Neuron (in vitro differentiated cells): ENCODE measurements at regions not wholly inside any gene's neighbourhood (a gene's known extent, or its start where the extent isn't known, plus 50 kb on each side); places are given as distances from the start of the nearest gene placed in this dataset.

ENCODE experiments used
- H2AFZ ChIP-seq: one replicate; pipeline ENCODE4 v1.6.1; 2013; ENCODE audit warnings: low read depth, mild to moderate bottlenecking, inconsistent platforms, low read length, moderate library complexity
- H3K27me3 ChIP-seq: one replicate; pipeline ENCODE4 v1.6.1; 2013; ENCODE audit warnings: low read length; ENCODE audit not compliant: insufficient read depth
- H3K36me3 ChIP-seq: one replicate; pipeline ENCODE4 v1.6.1; 2013; ENCODE audit warnings: low read length; ENCODE audit not compliant: insufficient read depth
- H3K4me1 ChIP-seq: one replicate; pipeline ENCODE4 v1.6.1; 2013; ENCODE audit warnings: low read length; ENCODE audit not compliant: insufficient read depth
- H3K4me3 ChIP-seq: 2 replicates; pipeline ENCODE4 v1.5.1; 2013; ENCODE audit warnings: mild to moderate bottlenecking, low read length, moderate library complexity
- H3K9me3 ChIP-seq: one replicate; pipeline ENCODE4 v1.6.1; 2013; ENCODE audit warnings: low read length

GRCh38 chr11:109747839-109748238 lies 325.8 kb downstream of the C11orf87 start:
- H3K9me3 ChIP-seq, result no peaks in the 10 kb centered on the region
- no peaks in the 10 kb centered on the region for H3K36me3 ChIP-seq
- no peaks in the 10 kb centered on the region for H3K4me1 ChIP-seq
- no peaks in the 10 kb centered on the region for H3K27me3 ChIP-seq
- no peak overlapping the region for H3K4me3 ChIP-seq
- H2AFZ ChIP-seq, result no peak overlapping the region

DNA sequence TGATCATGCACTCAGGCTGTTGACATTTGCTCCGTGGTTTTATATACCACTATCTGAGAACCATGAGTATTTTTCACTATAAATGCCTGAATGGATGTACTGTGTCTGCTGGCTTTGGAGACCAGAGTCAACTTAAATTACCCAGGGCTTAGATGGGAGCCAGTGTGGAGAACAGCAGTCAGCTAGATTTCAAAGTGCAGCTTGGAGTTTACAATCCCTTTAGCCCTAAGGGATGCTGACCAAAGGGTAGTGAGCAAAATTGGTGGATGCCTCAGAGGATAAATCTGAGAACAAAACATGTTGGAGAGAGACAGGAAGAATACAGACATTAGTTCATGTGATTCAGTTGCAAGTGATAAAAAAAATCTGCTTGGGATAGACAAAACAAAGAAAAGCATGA lies 327.5 kb downstream of the C11orf87 start:
- Histone ChIP-seq H3K27me3 (no peaks in the 10 kb centered on the region), H3K4me3 (no peak overlapping the region), H3K36me3 (no peaks in the 10 kb centered on the region), H3K4me1 (no peaks in the 10 kb centered on the region), H3K9me3 (no peaks in the 10 kb centered on the region), H2AFZ (no peak overlapping the region)

DNA sequence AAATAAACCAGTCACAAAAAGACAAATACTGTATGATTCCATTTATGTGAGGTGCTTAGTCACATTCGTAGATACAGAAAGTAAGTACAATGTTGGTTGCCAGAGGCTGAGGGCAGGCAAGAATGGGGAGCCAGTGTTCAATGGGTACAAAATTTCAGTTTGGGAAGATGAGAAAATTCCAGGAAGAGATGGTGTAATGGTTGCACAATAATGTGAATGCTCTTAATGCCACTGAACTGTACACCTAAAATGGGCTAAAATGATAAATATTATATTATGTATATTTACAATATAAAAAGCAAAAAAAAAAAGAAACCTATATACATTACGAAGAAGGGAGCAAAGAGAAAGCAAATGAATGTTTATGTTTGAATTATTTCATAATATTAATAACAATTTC lies 329.0 kb downstream of the C11orf87 start:
- Histone ChIP-seq H2AFZ (no peak overlapping the region), H3K9me3 (no peaks in the 10 kb centered on the region), H3K36me3 (no peaks in the 10 kb centered on the region), H3K27me3 (no peaks in the 10 kb centered on the region), H3K4me3 (no peak overlapping the region), H3K4me1 (no peaks in the 10 kb centered on the region)

- no peaks in the 10 kb centered on the region for H3K36me3 ChIP-seq
- no peak overlapping the region for H2AFZ ChIP-seq
- no peaks in the 10 kb centered on the region for H3K27me3 ChIP-seq
- no peaks in the 10 kb centered on the region for H3K9me3 ChIP-seq
- no peak overlapping the region for H3K4me3 ChIP-seq
- H3K4me1 ChIP-seq, result no peaks in the 10 kb centered on the region
Observed at GRCh38 chr11:109752212-109752825, 330.3 kb downstream of the C11orf87 start.

DNA sequence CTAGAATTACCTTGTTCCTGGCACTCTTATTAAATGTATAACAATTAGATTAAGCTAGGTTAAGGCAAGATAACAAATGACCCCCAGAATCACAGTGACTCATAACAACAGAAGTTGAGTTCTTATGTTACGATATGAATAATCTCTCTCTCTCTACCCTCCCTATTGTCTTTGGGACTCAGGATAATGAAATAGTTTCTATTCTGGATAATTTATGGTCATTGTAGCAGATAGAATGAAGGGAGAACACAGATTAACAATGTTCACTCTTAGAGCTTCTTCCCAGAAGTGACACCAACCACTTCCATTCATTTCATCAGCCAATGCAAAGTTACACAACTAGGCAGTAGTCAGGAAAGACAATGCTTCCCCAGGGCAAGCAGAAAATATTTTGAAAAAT lies 334.5 kb downstream of the C11orf87 start:
- Histone ChIP-seq H3K36me3 (no peaks in the 10 kb centered on the region), H3K4me3 (no peak overlapping the region), H2AFZ (no peak overlapping the region), H3K27me3 (no peaks in the 10 kb centered on the region), H3K9me3 (no peaks in the 10 kb centered on the region), H3K4me1 (no peaks in the 10 kb centered on the region)

DNA sequence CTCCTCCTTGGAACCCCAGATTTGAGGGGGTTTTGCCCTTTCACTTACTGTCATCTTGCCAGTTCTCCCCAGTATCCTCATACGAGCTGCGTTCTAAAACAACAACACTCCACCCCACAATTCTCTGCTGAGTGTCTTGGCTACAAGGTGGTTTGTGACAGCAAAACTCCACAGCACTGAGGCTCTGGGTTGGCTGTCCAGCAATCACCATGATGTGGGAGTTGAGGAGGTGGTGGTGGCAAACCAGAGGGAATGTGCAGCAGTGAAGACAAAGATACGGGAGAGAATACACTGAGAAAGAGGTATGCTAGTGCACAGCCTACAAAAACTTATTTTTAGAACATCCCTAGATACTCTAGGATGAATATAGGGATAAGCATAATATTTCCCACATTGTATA lies 335.0 kb downstream of the C11orf87 start:
- Histone ChIP-seq H3K27me3 (no peaks in the 10 kb centered on the region), H3K4me3 (no peak overlapping the region), H2AFZ (no peak overlapping the region), H3K9me3 (no peaks in the 10 kb centered on the region), H3K36me3 (no peaks in the 10 kb centered on the region), H3K4me1 (no peaks in the 10 kb centered on the region)

DNA sequence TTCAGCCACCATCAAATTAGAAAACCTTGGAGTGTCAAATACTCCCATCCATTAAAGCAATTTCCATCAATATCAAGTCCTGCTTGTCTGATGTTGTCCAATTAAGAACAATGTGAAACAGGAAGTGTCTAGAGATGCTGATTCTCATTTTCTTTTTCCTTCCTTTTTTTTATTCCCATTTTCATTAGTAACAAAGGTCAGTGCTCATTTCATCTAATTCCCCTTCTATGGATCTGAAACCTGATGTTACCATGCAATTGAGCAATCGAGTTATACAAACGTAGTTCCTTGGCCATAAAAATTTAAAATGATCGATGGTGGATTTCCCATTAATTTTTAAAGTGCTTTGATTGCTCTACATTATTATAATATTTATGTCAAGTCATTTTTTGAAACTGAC lies 330.6 kb upstream of the ZC3H12C start:
- Histone ChIP-seq H3K9me3 (no peaks in the 10 kb centered on the region), H3K27me3 (no peaks in the 10 kb centered on the region), H3K4me3 (no peak overlapping the region), H3K4me1 (no peaks in the 10 kb centered on the region), H3K36me3 (no peaks in the 10 kb centered on the region), H2AFZ (no peak overlapping the region)

- no peak overlapping the region for H3K4me3 ChIP-seq
- H3K36me3 ChIP-seq, result no peaks in the 10 kb centered on the region
- no peaks in the 10 kb centered on the region for H3K9me3 ChIP-seq
- no peaks in the 10 kb centered on the region for H3K4me1 ChIP-seq
- no peaks in the 10 kb centered on the region for H3K27me3 ChIP-seq
- no peak overlapping the region for H2AFZ ChIP-seq
Observed at GRCh38 chr11:109765709-109766311, 327.4 kb upstream of the ZC3H12C start.

GRCh38 chr11:109769858-109770257 lies 323.3 kb upstream of the ZC3H12C start:
- Histone ChIP-seq H3K4me1 (peaks cover 6% of the 10 kb centered on the region), H3K36me3 (no peaks in the 10 kb centered on the region), H3K27me3 (no peaks in the 10 kb centered on the region), H3K4me3 (no peak overlapping the region), H3K9me3 (no peaks in the 10 kb centered on the region), H2AFZ (no peak overlapping the region)

DNA sequence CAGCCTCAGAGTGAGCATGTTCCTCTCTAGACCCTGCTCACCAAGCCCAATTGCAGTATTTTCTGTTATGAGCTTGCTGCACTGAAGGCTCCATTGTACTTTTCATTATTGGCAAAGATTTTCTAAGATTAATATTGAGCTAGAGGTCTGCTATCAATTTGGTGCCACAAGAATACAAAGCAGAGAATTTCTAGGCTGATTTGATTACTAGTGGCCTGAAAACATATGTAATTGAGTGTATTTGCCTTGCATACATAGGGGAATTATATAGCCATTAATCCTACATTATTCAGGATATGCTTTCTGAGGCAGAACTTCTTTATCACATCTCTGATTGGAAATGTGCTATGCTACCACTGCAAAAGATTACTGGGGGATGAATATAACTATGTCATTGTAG lies 322.9 kb upstream of the ZC3H12C start:
- Histone ChIP-seq H3K36me3 (no peaks in the 10 kb centered on the region), H2AFZ (no peak overlapping the region), H3K4me1 (peaks cover 6% of the 10 kb centered on the region), H3K4me3 (no peak overlapping the region), H3K27me3 (no peaks in the 10 kb centered on the region), H3K9me3 (no peaks in the 10 kb centered on the region)

DNA sequence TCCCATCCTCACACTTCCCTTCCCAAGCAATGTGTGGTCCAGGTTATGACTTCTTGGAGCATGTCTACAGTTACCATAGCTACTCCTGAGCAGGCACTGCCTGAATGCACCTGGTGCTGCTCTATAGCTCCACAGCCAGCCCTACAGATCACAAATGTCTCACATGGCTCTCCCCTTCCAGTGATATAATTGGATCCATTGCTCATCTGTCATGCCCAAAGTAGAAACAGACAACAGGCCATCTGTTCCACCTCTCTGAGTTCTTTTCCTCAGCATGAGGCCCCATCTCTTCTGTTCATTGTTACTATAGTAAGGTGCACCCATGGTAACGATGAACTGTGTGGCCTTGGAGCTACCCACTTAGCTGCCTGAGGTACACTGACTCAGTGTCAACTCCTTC lies 320.3 kb upstream of the ZC3H12C start:
- Histone ChIP-seq H3K9me3 (no peaks in the 10 kb centered on the region), H3K27me3 (no peaks in the 10 kb centered on the region), H3K4me1 (peaks cover 6% of the 10 kb centered on the region), H2AFZ (no peak overlapping the region), H3K4me3 (no peak overlapping the region), H3K36me3 (no peaks in the 10 kb centered on the region)

- no peaks in the 10 kb centered on the region for H3K36me3 ChIP-seq
- no peak overlapping the region for H2AFZ ChIP-seq
- no peaks in the 10 kb centered on the region for H3K9me3 ChIP-seq
- no peaks in the 10 kb centered on the region for H3K27me3 ChIP-seq
- H3K4me1 ChIP-seq, result peaks cover 6% of the 10 kb centered on the region
- no peak overlapping the region for H3K4me3 ChIP-seq
Observed at GRCh38 chr11:109775686-109776085, 317.5 kb upstream of the ZC3H12C start.

- H3K9me3 ChIP-seq, result no peaks in the 10 kb centered on the region
- peak overlapping the region; percentile 33 for H2AFZ ChIP-seq
- no peaks in the 10 kb centered on the region for H3K36me3 ChIP-seq
- H3K27me3 ChIP-seq, result no peaks in the 10 kb centered on the region
- peaks cover 18% of the 10 kb centered on the region for H3K4me1 ChIP-seq
- no peak overlapping the region for H3K4me3 ChIP-seq
Observed at GRCh38 chr11:109783014-109783413, 310.2 kb upstream of the ZC3H12C start.

- no peak overlapping the region for H3K4me3 ChIP-seq
- H3K9me3 ChIP-seq, result no peaks in the 10 kb centered on the region
- H3K4me1 ChIP-seq, result peaks cover 18% of the 10 kb centered on the region
- peak overlapping the region; percentile 33 for H2AFZ ChIP-seq
- H3K36me3 ChIP-seq, result no peaks in the 10 kb centered on the region
- H3K27me3 ChIP-seq, result no peaks in the 10 kb centered on the region
Observed at GRCh38 chr11:109783840-109784239, 309.4 kb upstream of the ZC3H12C start.
